Neural cell (in vitro differentiated cells): ENCODE measurements at regions not wholly inside any gene's neighbourhood (a gene's known extent, or its start where the extent isn't known, plus 50 kb on each side); places are given as distances from the start of the nearest gene placed in this dataset.

ENCODE experiments used
- H2AFZ ChIP-seq: fragments of 200-600, 300-800 bp; sonication (generic), shearing (Covaris generic); 2 replicates; pipeline ENCODE4 v1.6.0; 2014; ENCODE audit warnings: low read depth, mild to moderate bottlenecking, antibody characterized with exemption, low read length, moderate library complexity
- H3F3A ChIP-seq: fragments of 200-600 bp; shearing (Covaris generic); 2 replicates; pipeline ENCODE4 v1.6.1; 2016; ENCODE audit warnings: mild to moderate bottlenecking, moderate library complexity, mixed read lengths, antibody characterized with exemption, low read length; ENCODE audit not compliant: insufficient read depth, poor library complexity, severe bottlenecking
- H3K27ac ChIP-seq: fragments of 200-600, 300-800 bp; sonication (generic), shearing (Covaris generic); 2 replicates; pipeline ENCODE4 v1.5.1; 2014; ENCODE audit warnings: mild to moderate bottlenecking, low read length, moderate library complexity
- H3K27me3 ChIP-seq: fragments of 300-800, 200-600 bp; sonication (generic), shearing (Covaris generic); 2 replicates; pipeline ENCODE4 v1.6.0; 2014; ENCODE audit warnings: mild to moderate bottlenecking, low read depth, low read length, moderate library complexity; ENCODE audit not compliant: insufficient read depth
- H3K36me3 ChIP-seq: fragments of 300-800, 200-600 bp; sonication (generic), shearing (Covaris generic); 2 replicates; pipeline ENCODE4 v1.5.1; 2014; ENCODE audit warnings: mild to moderate bottlenecking, antibody characterized with exemption, low read length, moderate library complexity; ENCODE audit not compliant: insufficient read depth
- H3K4me2 ChIP-seq: fragments of 300-800, 200-600 bp; sonication (generic), shearing (Covaris generic); 2 replicates; pipeline ENCODE4 v1.6.0; 2014; ENCODE audit warnings: mild to moderate bottlenecking, low read length
- H3K4me3 ChIP-seq: fragments of 300-800, 200-600 bp; sonication (generic), shearing (Covaris generic); 2 replicates; pipeline ENCODE4 v1.5.1; 2014; ENCODE audit warnings: mild to moderate bottlenecking, low read length, moderate library complexity
- H3K79me2 ChIP-seq: fragments of 200-600 bp; shearing (Covaris generic); replicated peaks from 2 replicates; pipeline ENCODE4 v1.6.0; 2014; ENCODE audit warnings: mild to moderate bottlenecking, low read length, moderate library complexity; ENCODE audit not compliant: insufficient read depth
- H3K9ac ChIP-seq: fragments of 300-800, 200-600 bp; sonication (generic), shearing (Covaris generic); 2 replicates; pipeline ENCODE4 v1.6.1; 2016; ENCODE audit warnings: mild to moderate bottlenecking, low read length, mixed read lengths
- H3K9me2 ChIP-seq: fragments of 200-600 bp; shearing (Covaris generic); 2 replicates; pipeline ENCODE4 v1.6.1; 2016; ENCODE audit warnings: mild to moderate bottlenecking, low read length, mixed read lengths; ENCODE audit not compliant: insufficient read depth
- H3K9me3 ChIP-seq: fragments of 200-600, 300-800 bp; sonication (generic), shearing (Covaris generic); 2 replicates; pipeline ENCODE4 v1.6.1; 2016; ENCODE audit warnings: mild to moderate bottlenecking, mixed run types, low read length, moderate library complexity, mixed read lengths
- H4K20me1 ChIP-seq: fragments of 200-600 bp; shearing (Covaris generic); 2 replicates; pipeline ENCODE4 v1.6.1; 2016; ENCODE audit warnings: mild to moderate bottlenecking, mixed run types; ENCODE audit not compliant: insufficient read depth
- EP300 ChIP-seq: fragments of 450-650 bp; conservative IDR thresholded peaks from 2 replicates; pipeline ENCODE4 v1.6.1; 2014; ENCODE audit warnings: antibody characterized with exemption, mild to moderate bottlenecking, moderate library complexity; ENCODE audit not compliant: poor library complexity, severe bottlenecking
- EZH2 ChIP-seq: fragments of 200-600, 300-800 bp; shearing (Covaris generic), sonication (generic); IDR thresholded peaks from 2 replicates; pipeline ENCODE4 v1.6.1; 2014; ENCODE audit warnings: antibody characterized with exemption, low read length, borderline replicate concordance, mild to moderate bottlenecking; ENCODE audit not compliant: insufficient read depth, poor library complexity, severe bottlenecking
- MXI1 ChIP-seq: fragments of 450-650 bp; conservative IDR thresholded peaks from 2 replicates; pipeline ENCODE4 v1.6.1; 2014; ENCODE audit warnings: antibody characterized with exemption, mild to moderate bottlenecking; ENCODE audit not compliant: poor library complexity, severe bottlenecking
- POLR2AphosphoS5 ChIP-seq: IDR thresholded peaks from 2 replicates; pipeline ENCODE4 v1.6.1; 2012
- RAD21 ChIP-seq: fragments of 450-650 bp; conservative IDR thresholded peaks from 2 replicates; pipeline ENCODE4 v1.6.1; 2014; ENCODE audit warnings: antibody characterized with exemption, mild to moderate bottlenecking, moderate library complexity
- SMC3 ChIP-seq: fragments of 450-650 bp; conservative IDR thresholded peaks from 2 replicates; pipeline ENCODE4 v1.6.1; 2014; ENCODE audit warnings: antibody characterized with exemption, mild to moderate bottlenecking, moderate library complexity; ENCODE audit not compliant: poor library complexity
- TAF1 ChIP-seq: IDR thresholded peaks from 2 replicates; pipeline ENCODE4 v1.6.1; 2012; ENCODE audit warnings: low read depth
- TF ChIP-seq, protein P1 (sequence below): fragments of 450-650 bp; IDR thresholded peaks from 2 replicates; pipeline ENCODE4 v1.5.1; 2014; ENCODE audit warnings: antibody characterized with exemption, mild to moderate bottlenecking, moderate library complexity; ENCODE audit not compliant: poor library complexity, severe bottlenecking
- TF ChIP-seq, protein P2 (sequence below): IDR thresholded peaks from 2 replicates; pipeline ENCODE4 v1.6.1; 2012; ENCODE audit warnings: borderline replicate concordance

DNA sequence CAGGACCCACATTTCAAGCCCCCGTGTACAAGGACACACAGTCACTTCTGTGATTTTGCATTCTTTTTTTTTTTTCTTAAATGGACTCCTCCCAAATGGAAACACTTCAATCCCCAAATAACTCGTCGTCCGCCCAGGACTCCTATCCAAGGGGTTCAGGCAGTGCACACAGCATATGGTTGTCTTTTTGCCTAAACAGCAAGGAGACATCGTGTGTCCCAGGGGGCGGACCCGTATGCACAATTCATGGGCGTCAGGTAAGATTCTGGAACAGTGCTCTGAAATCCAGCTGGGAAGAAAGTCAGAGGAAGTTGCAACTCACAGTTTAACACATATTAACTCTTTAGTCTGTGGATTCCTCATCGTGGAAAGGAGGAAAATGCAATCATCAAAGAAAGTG is 231.3 kb downstream of the SHOX start:
- no peak for TF ChIP-seq POLR2AphosphoS5
- no peak for TF ChIP-seq SMC3
- no peak for TF ChIP-seq MXI1
- no peak for TF ChIP-seq EP300
- no peaks in the 10 kb centered on the region for H3K79me2 ChIP-seq

DNA sequence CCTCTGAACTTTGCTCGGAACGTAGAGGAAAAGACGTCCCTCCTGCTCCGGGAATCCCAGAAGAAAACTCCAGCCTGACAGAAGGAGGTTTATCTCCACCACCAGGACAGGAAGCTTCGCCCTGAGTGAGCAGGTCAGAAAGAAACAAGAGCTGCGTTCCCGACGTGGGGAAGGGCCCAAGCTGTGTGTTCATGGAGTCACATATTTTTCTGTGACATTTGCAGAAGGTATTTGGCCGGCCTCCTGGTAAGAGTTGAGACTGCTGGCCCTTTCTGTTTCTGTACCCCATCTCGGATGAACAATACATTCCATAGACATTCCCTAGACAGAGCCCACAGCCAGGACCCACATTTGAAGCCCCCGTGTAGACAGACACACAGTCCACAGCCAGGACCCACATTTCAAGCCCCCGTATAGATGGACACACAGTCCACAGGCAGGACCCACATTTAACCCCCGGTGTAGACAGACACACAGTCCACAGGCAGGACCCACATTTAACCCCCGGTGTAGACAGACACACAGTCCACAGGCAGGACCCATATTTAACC is 230.8 kb downstream of the SHOX start:
- Histone ChIP-seq H3K4me3 (no peak overlapping the region), H3K27ac (no peak overlapping the region), H3K27me3 (no peaks in the 10 kb centered on the region), H2AFZ (no peak overlapping the region), H4K20me1 (no peaks in the 10 kb centered on the region), H3K9ac (no peak overlapping the region), H3F3A (no peaks in the 10 kb centered on the region), H3K79me2 (no peaks in the 10 kb centered on the region), H3K36me3 (no peaks in the 10 kb centered on the region), H3K9me3 (no peaks in the 10 kb centered on the region), H3K4me2 (no peak overlapping the region), H3K9me2 (no peaks in the 10 kb centered on the region)
- TF ChIP-seq EP300 (no peak), SMC3 (no peak), EZH2 (no peak), RAD21 (no peak), MXI1 (no peak), TAF1 (no peak), POLR2AphosphoS5 (no peak)
- TF ChIP-seq, protein P1, sequence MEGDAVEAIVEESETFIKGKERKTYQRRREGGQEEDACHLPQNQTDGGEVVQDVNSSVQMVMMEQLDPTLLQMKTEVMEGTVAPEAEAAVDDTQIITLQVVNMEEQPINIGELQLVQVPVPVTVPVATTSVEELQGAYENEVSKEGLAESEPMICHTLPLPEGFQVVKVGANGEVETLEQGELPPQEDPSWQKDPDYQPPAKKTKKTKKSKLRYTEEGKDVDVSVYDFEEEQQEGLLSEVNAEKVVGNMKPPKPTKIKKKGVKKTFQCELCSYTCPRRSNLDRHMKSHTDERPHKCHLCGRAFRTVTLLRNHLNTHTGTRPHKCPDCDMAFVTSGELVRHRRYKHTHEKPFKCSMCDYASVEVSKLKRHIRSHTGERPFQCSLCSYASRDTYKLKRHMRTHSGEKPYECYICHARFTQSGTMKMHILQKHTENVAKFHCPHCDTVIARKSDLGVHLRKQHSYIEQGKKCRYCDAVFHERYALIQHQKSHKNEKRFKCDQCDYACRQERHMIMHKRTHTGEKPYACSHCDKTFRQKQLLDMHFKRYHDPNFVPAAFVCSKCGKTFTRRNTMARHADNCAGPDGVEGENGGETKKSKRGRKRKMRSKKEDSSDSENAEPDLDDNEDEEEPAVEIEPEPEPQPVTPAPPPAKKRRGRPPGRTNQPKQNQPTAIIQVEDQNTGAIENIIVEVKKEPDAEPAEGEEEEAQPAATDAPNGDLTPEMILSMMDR, result no peak

More for the DNA sequence above, 231.3 kb downstream of the SHOX start:
- Histone ChIP-seq H3K27me3 (no peaks in the 10 kb centered on the region), H3K4me2 (no peak overlapping the region), H2AFZ (no peak overlapping the region), H3K27ac (no peak overlapping the region), H3K9me3 (no peaks in the 10 kb centered on the region), H3K36me3 (no peaks in the 10 kb centered on the region), H3K9me2 (no peaks in the 10 kb centered on the region), H3F3A (no peaks in the 10 kb centered on the region), H4K20me1 (no peaks in the 10 kb centered on the region), H3K4me3 (no peak overlapping the region), H3K9ac (no peak overlapping the region)

DNA sequence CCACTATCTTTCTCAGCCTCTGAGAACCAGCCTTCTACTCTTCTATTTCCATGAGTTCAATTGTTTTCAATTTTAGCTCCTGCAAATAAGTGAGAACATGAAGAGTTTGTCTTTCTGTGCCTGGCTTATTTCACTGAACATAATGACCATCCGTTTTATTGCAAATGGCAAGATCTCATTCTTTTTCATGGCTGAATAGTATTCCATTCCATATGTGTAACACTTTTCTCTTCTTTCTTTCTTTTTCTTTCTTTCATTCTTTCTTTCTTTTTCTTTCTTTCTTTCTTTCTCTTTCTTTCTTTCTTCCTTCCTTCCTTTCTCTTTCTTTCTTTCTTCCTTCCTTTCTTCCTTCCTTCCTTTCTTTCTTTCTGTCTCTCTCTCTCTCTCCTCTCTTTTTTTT is 228.7 kb downstream of the SHOX start:
- H3K36me3 ChIP-seq, result no peaks in the 10 kb centered on the region

More for the DNA sequence above, 228.7 kb downstream of the SHOX start:
- Histone ChIP-seq H3K9me2 (no peaks in the 10 kb centered on the region), H3K9ac (no peak overlapping the region), H3K27ac (no peak overlapping the region), H3F3A (no peaks in the 10 kb centered on the region), H3K79me2 (no peaks in the 10 kb centered on the region), H3K27me3 (peaks cover 4% of the 10 kb centered on the region), H4K20me1 (no peaks in the 10 kb centered on the region), H3K9me3 (no peaks in the 10 kb centered on the region), H2AFZ (no peak overlapping the region), H3K4me3 (no peak overlapping the region), H3K4me2 (no peak overlapping the region)
- TF ChIP-seq EZH2 (no peak), TAF1 (no peak), RAD21 (no peak), MXI1 (no peak), POLR2AphosphoS5 (no peak), EP300 (no peak), SMC3 (no peak)
- TF ChIP-seq, protein P2, sequence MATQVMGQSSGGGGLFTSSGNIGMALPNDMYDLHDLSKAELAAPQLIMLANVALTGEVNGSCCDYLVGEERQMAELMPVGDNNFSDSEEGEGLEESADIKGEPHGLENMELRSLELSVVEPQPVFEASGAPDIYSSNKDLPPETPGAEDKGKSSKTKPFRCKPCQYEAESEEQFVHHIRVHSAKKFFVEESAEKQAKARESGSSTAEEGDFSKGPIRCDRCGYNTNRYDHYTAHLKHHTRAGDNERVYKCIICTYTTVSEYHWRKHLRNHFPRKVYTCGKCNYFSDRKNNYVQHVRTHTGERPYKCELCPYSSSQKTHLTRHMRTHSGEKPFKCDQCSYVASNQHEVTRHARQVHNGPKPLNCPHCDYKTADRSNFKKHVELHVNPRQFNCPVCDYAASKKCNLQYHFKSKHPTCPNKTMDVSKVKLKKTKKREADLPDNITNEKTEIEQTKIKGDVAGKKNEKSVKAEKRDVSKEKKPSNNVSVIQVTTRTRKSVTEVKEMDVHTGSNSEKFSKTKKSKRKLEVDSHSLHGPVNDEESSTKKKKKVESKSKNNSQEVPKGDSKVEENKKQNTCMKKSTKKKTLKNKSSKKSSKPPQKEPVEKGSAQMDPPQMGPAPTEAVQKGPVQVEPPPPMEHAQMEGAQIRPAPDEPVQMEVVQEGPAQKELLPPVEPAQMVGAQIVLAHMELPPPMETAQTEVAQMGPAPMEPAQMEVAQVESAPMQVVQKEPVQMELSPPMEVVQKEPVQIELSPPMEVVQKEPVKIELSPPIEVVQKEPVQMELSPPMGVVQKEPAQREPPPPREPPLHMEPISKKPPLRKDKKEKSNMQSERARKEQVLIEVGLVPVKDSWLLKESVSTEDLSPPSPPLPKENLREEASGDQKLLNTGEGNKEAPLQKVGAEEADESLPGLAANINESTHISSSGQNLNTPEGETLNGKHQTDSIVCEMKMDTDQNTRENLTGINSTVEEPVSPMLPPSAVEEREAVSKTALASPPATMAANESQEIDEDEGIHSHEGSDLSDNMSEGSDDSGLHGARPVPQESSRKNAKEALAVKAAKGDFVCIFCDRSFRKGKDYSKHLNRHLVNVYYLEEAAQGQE, result no peak
- TF ChIP-seq, protein P1, result no peak
